Stimulated activated CD4-positive, alpha-beta T cell treated with anti-CD3 and anti-CD28 coated beads, Interleukin-1b, Interleukin-23, amount 100 ng/mL, for 1 hour (primary cell): ENCODE measurements at regions not wholly inside any gene's neighbourhood (a gene's known extent, or its start where the extent isn't known, plus 50 kb on each side); places are given as distances from the start of the nearest gene placed in this dataset.
"Not testable (repeated sequence)": the region's sequence is repeated elsewhere in the genome, so short reads cannot be mapped to it uniquely, and the experiment has no call there.

Source experiments
- DNase-seq, 2 donors: peaks; one replicate each; pipeline ENCODE4 v3.0.0-alpha.2; 2020; ENCODE audit warnings: low read depth in 2 of 2

DNA sequence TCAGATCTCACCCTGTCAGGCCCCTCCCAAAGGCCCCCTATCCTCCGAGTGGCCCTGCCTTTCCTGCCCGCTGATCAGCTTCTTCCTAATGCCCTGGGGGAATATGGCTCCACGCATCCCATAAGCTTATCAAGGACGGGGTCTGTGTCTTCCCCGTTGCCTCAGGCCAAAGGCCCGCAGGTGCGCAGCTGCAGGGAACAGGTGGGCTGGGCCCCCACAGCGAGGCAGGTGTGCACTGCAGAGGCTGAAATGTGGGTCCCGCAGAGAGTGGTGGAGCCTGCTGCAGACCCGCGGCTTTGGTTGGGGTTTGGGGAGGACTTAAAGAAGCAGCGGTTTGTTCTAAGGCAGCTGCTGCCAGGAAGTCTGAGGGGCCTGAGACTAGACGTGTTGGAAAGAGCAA lies 220.8 kb upstream of the TCERG1L start:
- no peak for DNase-seq

DNA sequence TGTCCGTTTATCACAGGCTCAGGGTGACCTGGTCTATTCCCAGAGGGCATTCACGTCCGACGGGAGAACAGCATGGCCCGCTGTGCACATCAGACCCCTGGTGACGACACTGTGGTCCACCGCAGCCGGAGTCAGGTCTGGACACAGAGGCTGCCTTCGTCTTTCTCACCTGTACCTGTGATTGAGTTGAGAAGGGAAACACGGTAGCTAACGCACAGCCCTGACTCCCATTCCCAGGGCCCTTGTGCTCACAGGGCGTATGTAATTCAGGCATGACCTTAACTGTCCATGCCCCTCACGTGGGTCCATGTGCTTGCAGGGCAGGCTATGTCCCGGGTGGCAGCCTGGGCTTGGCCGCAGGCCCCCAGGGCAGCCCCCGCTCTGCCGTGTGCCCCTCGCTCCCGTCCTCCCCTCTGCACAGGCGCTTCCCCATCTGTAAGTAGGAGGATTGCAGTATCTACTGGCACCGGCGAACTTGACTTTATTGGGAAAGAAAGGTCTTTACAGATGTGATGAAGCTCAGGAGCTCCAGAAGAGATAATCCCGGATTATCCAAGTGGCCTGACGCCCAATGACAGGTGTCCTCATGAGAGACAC lies 221.3 kb upstream of the TCERG1L start:
- DNase-seq: no peak

DNA sequence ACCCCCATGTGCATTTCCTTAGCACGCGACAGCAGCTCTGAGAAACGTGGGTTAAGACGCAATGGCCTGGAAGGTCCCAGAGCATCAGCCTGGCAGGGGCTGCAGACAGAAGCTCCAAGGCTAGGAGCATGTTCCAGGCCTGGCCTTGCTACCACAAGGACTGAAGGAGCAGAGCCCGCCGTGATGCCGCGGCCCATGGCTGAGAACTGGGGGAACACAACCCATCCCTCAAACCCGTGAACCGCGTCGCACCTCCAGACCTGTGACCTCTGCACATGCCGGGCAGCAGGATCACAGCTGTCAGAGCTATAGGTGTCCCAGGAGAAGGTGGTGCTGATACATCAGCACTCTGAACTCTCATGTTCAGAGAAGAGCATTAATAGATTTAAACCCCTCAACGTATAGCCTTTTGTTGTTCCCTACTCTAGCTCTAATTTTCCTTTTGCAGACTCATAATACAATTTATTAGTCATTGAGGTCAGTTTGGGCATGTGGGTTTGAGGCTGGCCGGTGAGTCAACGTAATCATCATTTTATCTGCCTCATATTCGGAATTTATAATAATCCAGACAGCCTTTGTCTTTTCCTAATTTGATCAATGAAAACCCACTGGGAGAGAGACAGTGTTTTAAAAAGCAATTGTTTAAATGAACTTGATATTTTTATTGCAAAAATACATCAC lies 222.5 kb upstream of the TCERG1L start:
- DNase-seq: no peak

DNA sequence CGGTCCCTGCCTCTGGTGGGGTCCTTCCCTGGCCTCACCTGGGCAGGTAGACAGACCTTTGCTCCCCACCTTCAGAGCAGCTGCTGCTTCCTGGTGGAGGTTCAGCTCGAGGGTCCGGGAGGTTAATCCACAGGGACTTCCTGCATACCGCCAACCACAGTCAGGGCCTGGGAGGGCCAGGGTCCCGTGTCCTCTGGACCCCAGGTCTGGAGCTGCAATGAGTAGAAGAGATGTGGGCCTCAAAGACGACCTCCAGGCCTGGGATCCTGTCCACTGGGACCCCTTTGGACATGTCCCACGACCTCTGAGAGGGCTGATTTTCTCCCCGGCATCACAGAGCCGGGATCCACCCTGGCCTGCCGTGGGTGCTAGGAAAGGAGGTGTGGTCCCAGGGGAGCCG lies 223.3 kb upstream of the TCERG1L start:
- no peak for DNase-seq

DNA sequence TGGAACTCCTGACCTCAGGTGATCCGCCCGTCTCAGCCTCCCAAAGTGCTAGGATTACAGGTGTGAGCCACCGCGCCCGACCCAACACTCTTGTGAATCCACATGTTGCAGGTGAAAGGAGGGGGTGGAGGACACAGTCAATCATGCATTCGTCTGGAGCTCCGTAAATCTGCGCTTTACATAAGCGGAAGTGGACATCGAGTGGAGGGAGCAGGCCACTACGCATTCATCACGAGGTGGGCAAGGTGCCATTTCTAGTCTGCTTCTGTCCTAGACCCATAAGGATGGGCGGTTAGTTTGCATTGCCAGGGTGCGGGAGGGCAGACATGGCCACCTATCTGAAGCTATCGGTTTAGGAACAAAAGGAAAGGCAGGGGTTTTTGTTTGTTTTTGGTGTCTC lies 225.2 kb upstream of the TCERG1L start:
- no peak for DNase-seq

DNA sequence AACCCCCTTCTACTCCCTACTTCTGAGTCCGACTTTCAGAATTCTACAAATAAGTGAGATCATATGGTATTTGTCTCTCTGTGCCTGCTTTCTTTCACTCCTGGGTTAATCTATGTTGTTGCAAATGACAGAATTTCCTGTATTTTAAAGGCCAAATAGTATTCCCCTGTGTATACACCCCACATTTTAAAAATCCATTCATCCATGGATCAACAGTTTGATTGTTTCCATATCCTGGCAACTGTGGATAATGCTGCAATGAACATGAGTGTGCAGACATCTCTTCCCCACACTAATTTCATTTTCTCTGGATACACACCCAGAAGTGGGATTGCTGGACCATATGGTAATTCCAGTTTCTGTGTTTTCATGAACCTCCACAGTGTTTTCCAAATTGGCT lies 225.8 kb upstream of the TCERG1L start:
- DNase-seq: no peak

DNA sequence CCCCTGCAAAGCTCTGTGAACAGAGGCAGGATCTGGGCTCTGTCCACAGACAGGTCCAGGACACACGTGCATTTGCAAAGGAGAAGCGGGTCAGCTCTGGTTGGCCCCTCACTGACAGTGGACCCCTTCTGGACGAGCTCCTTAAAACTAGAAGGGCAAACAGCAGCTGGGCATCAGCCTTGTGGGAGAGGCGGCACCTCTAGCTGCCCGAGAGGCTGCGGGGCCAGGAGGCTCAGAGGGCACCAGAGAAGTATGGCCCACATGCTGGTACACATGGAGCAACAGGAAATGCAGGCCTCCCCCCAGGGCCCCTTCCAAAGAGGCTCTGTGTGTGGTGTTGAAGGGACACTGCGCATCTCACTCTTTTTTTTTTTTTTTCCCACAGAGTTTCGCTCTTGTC lies 233.0 kb upstream of the TCERG1L start:
- DNase-seq: no peak

DNA sequence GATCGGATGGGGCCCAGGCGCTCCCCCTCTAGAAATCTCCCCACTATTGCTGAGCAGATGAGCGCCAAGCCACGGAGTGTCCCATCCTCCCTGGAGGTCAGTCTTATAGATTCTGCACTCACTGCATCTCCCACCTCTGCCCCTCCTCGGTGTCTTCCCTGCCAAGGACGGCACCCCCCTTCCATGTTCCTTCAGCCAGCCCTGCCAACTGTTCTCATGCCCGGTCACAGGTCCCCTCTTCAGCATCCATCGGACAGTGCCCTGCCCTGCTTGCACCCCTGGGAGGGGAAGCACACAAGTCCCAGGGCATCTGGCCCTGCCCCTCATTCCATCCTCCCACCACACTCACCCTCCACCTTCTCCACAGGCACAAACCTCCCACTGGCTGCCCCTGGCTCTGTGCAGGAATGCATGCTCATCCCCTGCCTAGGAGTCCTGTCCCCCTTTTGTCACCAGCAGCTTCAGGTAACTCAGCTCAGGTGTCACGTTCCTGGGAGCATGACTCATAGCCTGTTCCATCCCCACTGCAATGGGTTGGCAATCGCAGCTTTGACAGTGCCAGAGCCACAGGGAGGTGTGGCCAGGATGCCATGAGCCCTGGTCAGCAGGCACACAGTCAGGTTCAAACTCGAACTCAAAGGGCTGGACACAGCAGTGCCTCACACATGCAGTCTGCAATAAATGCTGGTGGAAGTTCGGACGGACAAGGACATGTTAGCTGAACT lies 234.7 kb upstream of the TCERG1L start:
- no peak for DNase-seq

DNA sequence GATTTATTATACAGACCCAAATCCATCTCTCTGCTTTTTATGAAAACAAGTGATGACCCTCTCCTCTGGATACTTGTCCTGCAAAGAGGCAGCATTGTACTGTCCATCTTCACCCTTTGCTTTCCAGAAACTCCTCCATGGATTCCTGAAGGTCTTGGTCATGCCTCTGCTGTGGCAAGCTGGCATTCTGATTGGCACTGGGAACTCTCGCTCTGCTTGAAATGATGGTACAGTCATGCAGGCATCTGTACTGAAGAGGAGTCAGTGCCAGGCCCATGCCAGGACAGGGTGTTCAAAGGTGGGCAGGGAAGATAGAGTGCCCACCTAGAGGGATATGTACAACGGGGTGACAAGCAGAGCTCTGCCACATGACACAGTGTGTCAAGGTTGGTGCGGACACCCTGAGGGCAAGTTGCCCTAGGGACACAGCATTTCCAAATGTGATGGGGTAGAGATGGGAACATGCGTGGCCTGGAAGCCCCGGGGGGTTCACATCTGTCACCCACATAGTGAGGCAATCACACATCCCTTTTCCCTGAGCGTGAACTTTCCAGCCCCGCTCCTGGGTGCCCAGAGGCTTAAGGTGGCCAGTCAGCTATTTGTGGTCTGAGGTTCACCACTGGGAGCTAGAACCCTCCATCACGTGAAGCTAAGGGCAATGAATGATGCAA lies 235.7 kb upstream of the TCERG1L start:
- DNase-seq: no peak

DNA sequence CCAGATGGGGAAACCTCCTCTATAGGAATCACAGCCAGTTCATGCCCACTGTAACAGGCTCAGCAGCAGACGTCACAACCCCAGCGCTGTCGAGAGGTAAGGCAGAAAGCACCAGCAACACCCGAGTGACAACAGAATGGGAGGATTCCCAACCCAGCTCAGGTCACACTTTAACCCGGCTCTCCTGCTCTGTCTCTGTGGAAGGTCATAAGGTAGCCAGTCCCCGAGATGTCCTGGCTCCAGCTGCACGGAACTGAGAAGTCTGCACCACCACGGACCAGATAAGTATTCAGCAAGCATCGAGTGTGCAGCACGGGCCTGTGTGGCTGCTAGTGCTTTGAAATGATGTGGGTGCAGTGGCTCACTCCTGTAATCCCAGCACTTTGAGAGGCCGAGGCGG lies 236.7 kb upstream of the TCERG1L start:
- no peak for DNase-seq

DNA sequence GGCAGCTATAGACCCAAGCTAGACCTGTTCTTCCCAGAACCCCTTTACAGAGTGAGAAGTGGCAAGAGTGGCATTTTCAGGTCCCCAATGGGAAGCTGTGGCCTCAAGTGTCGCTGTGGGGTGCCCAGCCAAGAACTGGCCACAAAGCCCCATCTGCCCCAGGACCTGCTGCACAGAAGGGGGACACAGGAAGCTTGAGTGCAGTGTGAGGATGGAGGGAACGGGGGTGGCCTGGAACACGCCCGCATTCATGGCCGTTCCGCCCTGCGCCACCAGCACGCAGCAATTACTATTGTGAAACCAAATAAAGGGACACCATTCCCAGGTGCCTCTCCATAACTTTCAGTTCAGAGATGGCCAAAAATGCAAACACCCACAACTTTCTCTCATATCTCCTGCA lies 237.6 kb upstream of the TCERG1L start:
- DNase-seq: no peak

DNA sequence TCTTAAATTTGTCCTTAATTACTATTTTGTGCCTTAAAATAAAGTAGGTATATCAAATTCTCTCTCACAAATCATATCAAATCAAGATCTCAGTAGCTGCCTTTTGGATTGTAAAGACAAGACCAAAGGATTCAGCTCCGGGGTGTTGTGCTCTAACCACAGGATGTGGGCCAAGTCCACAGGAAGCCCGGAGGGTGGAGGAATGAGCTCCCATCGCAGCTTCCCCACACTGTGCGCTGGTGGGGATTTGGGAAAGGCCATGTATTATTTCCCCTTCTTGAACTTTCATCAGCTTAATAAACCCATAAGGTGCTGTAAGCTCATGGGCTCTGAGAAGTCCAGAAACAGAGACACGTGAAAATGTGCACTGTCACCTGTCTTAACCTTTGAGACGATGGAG lies 241.6 kb upstream of the TCERG1L start:
- no peak for DNase-seq

DNA sequence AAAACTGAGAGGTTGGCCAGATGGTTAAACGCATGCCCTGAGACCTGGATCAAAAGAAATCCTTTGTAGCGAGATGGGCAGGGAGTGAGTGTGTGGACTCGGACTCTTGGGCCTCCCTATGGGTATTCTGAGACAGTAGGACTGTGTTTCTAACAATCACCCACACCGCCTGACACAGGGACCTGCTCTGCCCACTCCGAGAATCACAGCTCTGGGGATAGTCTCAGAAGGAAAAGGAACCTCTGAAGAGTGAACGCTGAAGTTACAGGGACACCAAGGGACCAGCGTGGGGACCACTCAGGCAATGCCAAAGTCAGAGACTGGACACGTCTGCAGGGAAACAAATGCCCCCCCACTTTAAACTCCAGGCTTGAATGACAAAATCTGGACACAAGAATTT lies 242.1 kb upstream of the TCERG1L start:
- no peak for DNase-seq

DNA sequence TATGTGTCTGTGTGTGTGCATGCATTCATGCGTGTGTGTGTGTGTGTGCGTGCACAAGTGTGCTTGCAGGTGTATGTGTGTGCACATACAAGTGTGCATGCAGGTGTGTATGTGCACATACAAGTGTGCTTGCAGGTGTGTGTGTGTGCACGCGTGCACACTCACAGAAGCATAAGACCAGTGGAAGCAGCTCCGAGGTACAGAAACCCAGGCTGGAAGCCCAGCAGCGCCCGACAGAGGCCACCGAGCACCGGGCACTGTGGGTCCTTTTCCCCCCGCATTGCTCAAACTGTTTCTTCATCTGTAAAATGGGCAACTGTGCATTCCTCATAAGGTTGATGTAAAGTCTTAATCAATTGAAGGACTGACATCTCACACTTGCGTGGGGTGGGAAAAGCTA lies 243.3 kb upstream of the TCERG1L start:
- DNase-seq: no peak

DNA sequence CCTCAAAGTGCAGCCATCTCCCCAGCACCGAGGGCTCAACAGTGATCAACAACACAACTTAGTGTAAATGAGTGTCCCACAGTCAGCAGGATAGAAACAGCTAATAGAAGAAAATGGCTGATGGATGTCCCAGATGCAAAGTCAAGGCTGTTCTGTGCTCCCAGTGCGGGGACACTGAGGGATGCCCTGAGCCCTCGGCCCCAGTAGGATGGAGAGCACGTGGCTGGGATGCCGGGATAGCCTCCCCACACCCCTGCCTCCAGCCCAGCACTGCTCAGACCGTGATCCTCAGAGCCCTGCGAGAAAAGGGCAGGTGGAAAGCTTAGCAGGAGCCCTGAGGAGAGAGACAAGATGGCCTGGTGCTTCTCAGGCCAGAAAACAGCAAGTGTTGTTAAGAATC lies 243.9 kb upstream of the TCERG1L start:
- no peak for DNase-seq

DNA sequence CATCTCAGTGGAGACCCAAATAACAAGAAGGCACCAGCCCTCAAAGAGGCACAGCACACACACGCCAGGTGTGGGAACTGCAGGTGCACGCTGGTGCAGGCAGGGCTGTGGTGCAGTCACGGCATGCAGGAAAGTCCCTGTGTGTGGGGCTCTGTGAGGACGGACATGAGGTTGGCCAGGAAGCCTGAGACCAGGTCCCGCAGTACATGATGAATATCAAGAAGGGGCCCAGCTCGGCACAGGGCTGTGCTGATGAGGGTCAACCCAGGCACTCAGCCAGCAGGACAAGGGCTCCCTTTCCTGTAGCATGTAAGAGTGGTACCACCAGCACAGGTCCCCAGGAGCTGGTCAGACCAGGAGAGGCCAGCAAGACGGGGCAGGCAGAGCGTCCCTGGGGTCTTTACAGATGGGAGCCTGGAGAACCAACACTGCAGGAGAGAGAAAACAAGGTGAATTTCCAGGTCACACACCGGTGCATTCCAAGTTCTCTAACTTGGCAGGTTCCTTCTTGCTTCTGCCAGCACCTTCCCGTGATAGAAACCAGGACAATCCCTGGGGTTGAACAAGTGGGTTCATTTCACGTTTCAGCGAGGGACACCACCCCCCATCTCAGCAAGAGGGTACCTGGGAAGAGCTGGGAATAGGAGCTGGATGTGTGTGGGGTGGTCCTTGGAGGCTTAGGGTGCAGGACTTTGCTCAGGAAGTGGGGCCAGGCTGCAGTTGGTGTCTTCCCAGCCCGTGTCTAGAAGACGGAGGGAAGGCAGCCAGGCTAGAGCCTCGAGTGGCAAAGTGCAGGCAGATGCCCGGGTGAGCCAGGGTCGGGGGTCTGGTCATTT lies 244.8 kb upstream of the TCERG1L start:
- no peak for DNase-seq

DNA sequence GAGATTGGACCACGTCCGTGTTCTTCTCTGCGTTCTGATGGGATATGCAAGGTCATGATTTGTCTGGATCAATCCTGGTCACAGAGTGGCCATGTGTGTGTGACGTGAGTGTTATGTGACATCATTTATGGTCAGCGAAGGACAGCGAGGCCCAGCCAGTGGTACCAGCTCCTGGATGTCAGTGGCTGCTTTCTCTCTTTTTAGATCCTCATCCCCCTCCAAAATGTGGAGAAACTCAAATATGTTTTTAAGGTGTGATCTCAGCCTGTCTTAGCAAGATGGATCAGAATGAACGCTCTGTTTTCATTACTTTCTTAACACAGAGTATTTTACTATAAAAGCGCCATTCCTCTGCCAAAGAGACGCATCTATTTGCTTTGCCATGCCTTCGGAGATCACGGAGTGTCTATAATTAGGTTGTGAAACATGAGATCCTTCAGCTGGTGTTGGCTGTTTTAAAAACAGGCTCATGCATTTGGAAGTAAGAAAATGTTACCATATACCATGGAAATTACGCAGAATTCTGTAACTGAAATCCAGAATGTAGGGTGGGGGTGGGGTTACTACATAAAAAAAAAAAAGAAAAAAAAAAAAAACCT lies 245.5 kb upstream of the TCERG1L start:
- DNase-seq: no peak

DNA sequence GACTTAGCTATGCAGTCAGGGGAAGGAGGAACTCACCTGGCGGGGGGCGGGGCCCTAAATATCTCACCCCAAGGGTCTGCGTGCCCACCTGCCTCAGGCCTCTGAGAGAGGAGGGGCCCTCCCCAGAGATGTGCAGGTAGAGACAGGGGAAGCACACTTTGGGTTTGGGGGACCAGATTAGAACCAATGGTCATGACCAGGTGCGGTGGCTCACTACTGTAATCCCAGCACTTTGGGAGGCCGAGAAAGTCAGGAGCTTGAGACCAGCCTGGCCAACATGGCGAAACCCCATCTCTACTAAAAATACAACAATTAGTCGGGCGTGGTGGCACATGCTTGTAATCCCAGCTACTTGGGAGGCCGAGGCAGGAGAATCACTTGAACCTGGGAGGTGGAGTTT lies 246.4 kb upstream of the TCERG1L start:
- DNase-seq: not testable (repeated sequence)

DNA sequence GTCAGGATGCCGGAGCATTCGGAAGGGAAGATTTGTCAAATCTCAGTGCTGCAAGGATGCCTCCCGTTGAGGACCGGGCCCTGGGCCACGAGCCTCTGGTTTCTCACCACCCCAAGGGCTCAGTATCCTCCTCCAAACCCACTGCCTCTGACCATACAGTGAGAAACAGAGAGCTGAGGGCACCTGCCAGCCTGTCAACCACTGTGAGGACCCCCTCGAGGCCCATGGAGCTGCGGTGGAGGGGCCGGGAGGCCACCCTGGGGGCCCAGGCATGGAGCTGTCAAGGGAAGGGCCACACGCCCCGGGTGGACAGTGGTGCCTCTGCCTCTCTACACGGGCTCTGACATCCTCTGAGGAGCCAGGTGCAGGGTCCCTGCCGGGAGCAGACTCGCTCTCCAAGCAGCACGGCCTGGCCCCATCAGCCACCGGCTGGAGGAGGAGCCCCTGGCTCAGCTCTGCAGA lies 248.0 kb upstream of the TCERG1L start:
- DNase-seq: no peak

DNA sequence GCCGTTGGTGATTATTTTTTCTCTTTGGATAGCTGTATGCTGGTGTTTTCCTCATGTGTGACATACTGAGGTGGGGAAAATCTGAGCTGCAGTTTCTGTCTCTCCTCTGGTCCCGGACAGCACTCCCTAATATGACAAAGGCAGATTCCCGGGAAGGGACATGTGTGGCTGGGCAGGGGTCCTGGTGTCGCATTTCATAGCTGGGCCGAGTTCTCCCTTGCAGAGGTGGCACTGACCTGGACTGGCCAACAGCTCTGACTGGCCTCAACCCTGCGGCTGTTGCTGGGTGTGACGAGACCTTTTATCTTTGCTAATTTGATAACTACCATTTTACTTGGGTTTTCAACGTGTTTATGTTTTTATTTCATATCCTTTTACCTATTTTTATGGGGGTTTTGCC lies 248.6 kb upstream of the TCERG1L start:
- DNase-seq: no peak

DNA sequence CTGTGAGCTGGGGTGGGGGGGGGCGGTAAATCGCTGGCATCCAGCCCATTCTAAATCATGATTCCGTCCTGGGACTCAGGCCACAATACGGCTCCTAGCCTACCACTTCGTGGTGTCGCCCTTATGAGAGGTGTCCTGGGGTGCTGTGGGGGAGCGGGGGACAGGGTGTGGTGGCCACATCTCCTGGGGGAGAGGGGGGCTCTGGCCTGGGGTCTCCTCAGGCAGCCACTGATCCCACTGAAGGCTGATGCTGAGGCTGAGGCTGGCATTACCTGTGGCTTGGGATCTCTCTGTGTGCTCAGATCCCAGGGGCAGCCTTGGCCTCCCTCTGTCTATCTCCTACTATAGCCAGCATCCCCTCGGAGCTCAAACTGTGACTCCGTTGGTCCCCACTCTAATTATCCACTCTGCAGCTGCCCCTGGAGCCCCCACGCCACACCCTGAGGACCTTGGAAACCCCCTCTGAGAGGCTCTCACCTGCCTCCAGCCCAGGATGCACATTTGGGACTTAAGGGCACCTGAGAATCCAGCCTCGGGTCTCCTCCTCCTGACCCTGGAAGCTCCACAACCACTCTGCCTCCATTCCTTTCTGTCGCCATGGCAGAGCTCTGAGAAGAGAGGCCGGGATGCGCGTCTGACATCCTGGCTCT lies 249.3 kb upstream of the TCERG1L start:
- no peak for DNase-seq
